AG10803 (cell line): ENCODE measurements at regions not wholly inside any gene's neighbourhood (a gene's known extent, or its start where the extent isn't known, plus 50 kb on each side); places are given as distances from the start of the nearest gene placed in this dataset.

Source experiments
- DNase-seq: peaks from one replicate; pipeline ENCODE4 v3.0.0; 2010; ENCODE audit warnings: low read depth
- H3K4me3 ChIP-seq: 2 replicates; pipeline ENCODE4 v1.5.1; 2011; ENCODE audit warnings: mild to moderate bottlenecking, low read length, control low read depth
- TF ChIP-seq, protein P1 (sequence below): conservative IDR thresholded peaks from 2 replicates; pipeline ENCODE4 v1.5.1; 2011; ENCODE audit warnings: mild to moderate bottlenecking, low read length, control low read depth, inconsistent platforms

DNA sequence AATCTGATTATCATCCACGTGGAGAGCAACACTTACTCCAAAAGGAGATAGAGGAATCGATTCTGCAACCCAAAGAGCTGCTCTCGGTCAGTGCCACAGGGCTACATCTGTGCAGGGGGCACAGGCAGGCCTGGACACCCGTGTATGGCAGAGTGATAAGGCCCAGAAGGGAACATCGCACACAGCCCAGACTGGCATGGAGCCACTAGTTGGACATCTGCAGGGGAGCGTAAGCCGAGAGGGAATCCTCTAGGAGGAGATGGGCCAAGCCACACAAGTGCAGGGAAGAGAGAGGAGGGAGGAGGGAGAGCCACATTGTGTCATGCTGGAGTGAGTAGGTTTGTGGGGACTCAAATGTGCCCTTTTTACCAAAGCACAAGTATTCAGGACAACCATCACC lies 50.4 kb upstream of the ENTPD6 start:
- no peak for DNase-seq
- H3K4me3 ChIP-seq = no peak overlapping the region
- TF ChIP-seq, protein P1, sequence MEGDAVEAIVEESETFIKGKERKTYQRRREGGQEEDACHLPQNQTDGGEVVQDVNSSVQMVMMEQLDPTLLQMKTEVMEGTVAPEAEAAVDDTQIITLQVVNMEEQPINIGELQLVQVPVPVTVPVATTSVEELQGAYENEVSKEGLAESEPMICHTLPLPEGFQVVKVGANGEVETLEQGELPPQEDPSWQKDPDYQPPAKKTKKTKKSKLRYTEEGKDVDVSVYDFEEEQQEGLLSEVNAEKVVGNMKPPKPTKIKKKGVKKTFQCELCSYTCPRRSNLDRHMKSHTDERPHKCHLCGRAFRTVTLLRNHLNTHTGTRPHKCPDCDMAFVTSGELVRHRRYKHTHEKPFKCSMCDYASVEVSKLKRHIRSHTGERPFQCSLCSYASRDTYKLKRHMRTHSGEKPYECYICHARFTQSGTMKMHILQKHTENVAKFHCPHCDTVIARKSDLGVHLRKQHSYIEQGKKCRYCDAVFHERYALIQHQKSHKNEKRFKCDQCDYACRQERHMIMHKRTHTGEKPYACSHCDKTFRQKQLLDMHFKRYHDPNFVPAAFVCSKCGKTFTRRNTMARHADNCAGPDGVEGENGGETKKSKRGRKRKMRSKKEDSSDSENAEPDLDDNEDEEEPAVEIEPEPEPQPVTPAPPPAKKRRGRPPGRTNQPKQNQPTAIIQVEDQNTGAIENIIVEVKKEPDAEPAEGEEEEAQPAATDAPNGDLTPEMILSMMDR = no peak
